IMR-90 (cell line): ENCODE measurements at regions not wholly inside any gene's neighbourhood (a gene's known extent, or its start where the extent isn't known, plus 50 kb on each side); places are given as distances from the start of the nearest gene placed in this dataset.

Experiments used
- CEBPB ChIP-seq: IDR thresholded peaks from 2 replicates; pipeline ENCODE4 v1.6.1; 2012; ENCODE audit warnings: low read depth, low read length, improper control_type of control experiment
- CTCF ChIP-seq: conservative IDR thresholded peaks from 2 replicates; pipeline ENCODE4 v1.5.1; 2012; ENCODE audit warnings: mild to moderate bottlenecking, low read depth, low read length, improper control_type of control experiment
- POLR2A ChIP-seq: IDR thresholded peaks from 2 replicates; pipeline ENCODE4 v1.6.1; 2012; ENCODE audit warnings: mild to moderate bottlenecking, low read depth, low read length
- RAD21 ChIP-seq: IDR thresholded peaks from 2 replicates; pipeline ENCODE4 v1.6.1; 2012; ENCODE audit warnings: low read length, improper control_type of control experiment
- TF ChIP-seq, protein P1 (sequence below): fragments of 150-350 bp; IDR thresholded peaks from 2 replicates; pipeline ENCODE4 v1.6.1; 2016; ENCODE audit warnings: low read depth, mild to moderate bottlenecking, low read length, moderate library complexity, borderline replicate concordance

DNA sequence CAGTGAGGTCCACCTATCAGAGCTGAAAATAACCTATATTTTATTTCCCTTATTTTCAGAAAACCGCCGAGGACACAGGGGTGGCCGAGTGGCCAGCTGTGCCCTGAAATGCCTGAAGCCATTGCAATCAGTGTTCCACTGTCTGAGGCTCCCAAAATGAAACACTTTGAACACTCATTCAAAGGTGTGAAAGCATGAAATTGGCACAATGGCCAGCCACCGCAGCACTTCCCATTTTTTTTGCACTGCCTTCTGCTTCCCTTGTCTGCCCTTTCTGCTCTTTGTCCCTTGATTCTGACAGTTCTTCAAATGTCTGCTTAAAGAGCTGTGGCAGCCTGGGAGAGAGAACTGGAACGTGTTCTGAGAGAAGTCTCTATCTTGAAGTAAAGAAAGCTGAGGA is 1127.5 kb upstream of the CELF4 start:
- TF ChIP-seq CTCF (no peak), POLR2A (no peak), RAD21 (no peak), CEBPB (no peak)
- TF ChIP-seq, protein P1, sequence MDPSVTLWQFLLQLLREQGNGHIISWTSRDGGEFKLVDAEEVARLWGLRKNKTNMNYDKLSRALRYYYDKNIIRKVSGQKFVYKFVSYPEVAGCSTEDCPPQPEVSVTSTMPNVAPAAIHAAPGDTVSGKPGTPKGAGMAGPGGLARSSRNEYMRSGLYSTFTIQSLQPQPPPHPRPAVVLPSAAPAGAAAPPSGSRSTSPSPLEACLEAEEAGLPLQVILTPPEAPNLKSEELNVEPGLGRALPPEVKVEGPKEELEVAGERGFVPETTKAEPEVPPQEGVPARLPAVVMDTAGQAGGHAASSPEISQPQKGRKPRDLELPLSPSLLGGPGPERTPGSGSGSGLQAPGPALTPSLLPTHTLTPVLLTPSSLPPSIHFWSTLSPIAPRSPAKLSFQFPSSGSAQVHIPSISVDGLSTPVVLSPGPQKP = no peak
